ENCODE measurements at regions not wholly inside any gene's neighbourhood (a gene's known extent, or its start where the extent isn't known, plus 50 kb on each side); places are given as distances from the start of the nearest gene placed in this dataset.

GRCh38 chr10:121667948-121668313 lies 69.7 kb upstream of the FGFR2 start:
- Mint-ChIP-seq H3K9me3 (no peaks in the 10 kb centered on the region), H3K4me1 (no peaks in the 10 kb centered on the region), H3K27me3 (peaks cover 6% of the 10 kb centered on the region), H3K36me3 (ENCODE audit: low read depth) (no peaks in the 10 kb centered on the region), H3K27ac (no peak overlapping the region), H3K4me3 (no peak overlapping the region)
- no peak for ATAC-seq (ENCODE audit: low read depth)
- ChIA-PET POLR2A (no interaction called here), CTCF (no interaction called here)
- DNase-seq, result no peak
- intact Hi-C loops (cut with micrococcal nuclease), result no loop called here
- TF ChIP-seq CTCF (IDR thresholded peaks at IDR 0.05), result no peak

GRCh38 chr10:121665809-121666208 lies 67.6 kb upstream of the FGFR2 start:
- Mint-ChIP-seq H3K4me1 (no peaks in the 10 kb centered on the region), H3K36me3 (ENCODE audit: low read depth) (no peaks in the 10 kb centered on the region), H3K4me3 (no peak overlapping the region), H3K27me3 (peaks cover 4% of the 10 kb centered on the region), H3K9me3 (no peaks in the 10 kb centered on the region), H3K27ac (no peak overlapping the region)
- POLR2A ChIA-PET, result no interaction called here
- no peak for ATAC-seq (ENCODE audit: low read depth)
- TF ChIP-seq CTCF (IDR thresholded peaks at IDR 0.05), result no peak
- CTCF ChIA-PET, result no interaction called here
- intact Hi-C loops (cut with micrococcal nuclease), result no loop called here
- DNase-seq, result no peak

- Mint-ChIP-seq H3K36me3 (ENCODE audit: low read depth) (no peaks in the 10 kb centered on the region), H3K27me3 (peaks cover 3% of the 10 kb centered on the region), H3K4me3 (no peak overlapping the region), H3K4me1 (no peaks in the 10 kb centered on the region), H3K9me3 (no peaks in the 10 kb centered on the region), H3K27ac (no peak overlapping the region)
- no peak for DNase-seq
- intact Hi-C loops (cut with micrococcal nuclease), result no loop called here
- TF ChIP-seq CTCF (IDR thresholded peaks at IDR 0.05), result no peak
- ATAC-seq (ENCODE audit: low read depth), result no peak
- POLR2A ChIA-PET, result no interaction called here
- CTCF ChIA-PET, result no interaction called here
These were observed 66.4 kb upstream of the FGFR2 start for GRCh38 chr10:121664671-121665070.

GRCh38 chr10:121662945-121663917 lies 65.0 kb upstream of the FGFR2 start:
- H3K27me3 Mint-ChIP-seq, result no peaks in the 10 kb centered on the region
- no peak overlapping the region for H3K4me3 Mint-ChIP-seq
- no peaks in the 10 kb centered on the region for H3K36me3 Mint-ChIP-seq (ENCODE audit: low read depth)
- DNase-seq (no peak), ATAC-seq (ENCODE audit: low read depth) (no peak)
- no peaks in the 10 kb centered on the region for H3K9me3 Mint-ChIP-seq
- ChIA-PET CTCF (no interaction called here), POLR2A (no interaction called here)
- intact Hi-C loops (cut with micrococcal nuclease), result no loop called here
- TF ChIP-seq CTCF (IDR thresholded peaks at IDR 0.05), result no peak
- no peak overlapping the region for H3K27ac Mint-ChIP-seq
- no peaks in the 10 kb centered on the region for H3K4me1 Mint-ChIP-seq

GRCh38 chr10:121662531-121662930 lies 64.3 kb upstream of the FGFR2 start:
- Mint-ChIP-seq H3K27ac (no peak overlapping the region), H3K9me3 (no peaks in the 10 kb centered on the region), H3K4me3 (no peak overlapping the region), H3K36me3 (ENCODE audit: low read depth) (no peaks in the 10 kb centered on the region), H3K27me3 (no peaks in the 10 kb centered on the region), H3K4me1 (no peaks in the 10 kb centered on the region)
- ATAC-seq (ENCODE audit: low read depth) (no peak), DNase-seq (no peak)
- no peak for TF ChIP-seq CTCF (IDR thresholded peaks at IDR 0.05)
- POLR2A ChIA-PET, result no interaction called here
- CTCF ChIA-PET, result no interaction called here
- intact Hi-C loops (cut with micrococcal nuclease), result no loop called here

Data from activated B cell treated with CpG ODN at 0.5 μM for 24 hours (primary cell).